Peyer's patch (tissue), 4 donors: ENCODE measurements at regions not wholly inside any gene's neighbourhood (a gene's known extent, or its start where the extent isn't known, plus 50 kb on each side); places are given as distances from the start of the nearest gene placed in this dataset.

ENCODE experiments used
- DNase-seq, 3 donors: peaks; one replicate each; pipeline ENCODE4 v3.0.0-alpha.2; 2017 to 2019
- H3K27ac ChIP-seq, 4 donors: fragments of 200-600 bp; sonication (generic); one replicate each; pipeline ENCODE4 v1.5.1; 2016 to 2019
- H3K27me3 ChIP-seq, 2 donors: fragments of 200-600 bp; sonication (generic); one replicate each; pipeline ENCODE4 v1.5.1; 2019
- H3K36me3 ChIP-seq, 3 donors: fragments of 200-600 bp; sonication (generic); one replicate each; pipeline ENCODE4 v1.5.1; 2016 to 2019
- H3K4me1 ChIP-seq, 4 donors: fragments of 200-600 bp; sonication (generic); one replicate each; pipeline ENCODE4 v1.5.1; 2016 to 2019
- H3K4me3 ChIP-seq, 4 donors: fragments of 200-600 bp; sonication (generic); 1 replicate in 3 of 4; 2 replicates in 1 of 4; pipeline ENCODE4 v1.5.1; 2016 to 2019; ENCODE audit warnings: mild to moderate bottlenecking in 1 of 4
- H3K9me3 ChIP-seq, 4 donors: fragments of 200-600 bp; sonication (generic); one replicate each; pipeline ENCODE4 v1.5.1; 2016 to 2019; ENCODE audit warnings: mild to moderate bottlenecking in 1 of 4
- CTCF ChIP-seq, 6 experiments: fragments of 450-650 bp in 4 of 6; fragments of 200-600 bp in 2 of 6; sonication (generic) in 1 of 6; IDR thresholded peaks; one replicate each; pipeline ENCODE4 v1.5.1; 2017 to 2019; ENCODE audit warnings: antibody characterized with exemption in 6 of 6, mild to moderate bottlenecking in 3 of 6, moderate library complexity in 1 of 6
- POLR2A ChIP-seq, 2 donors: fragments of 450-650 bp; IDR thresholded peaks; one replicate each; pipeline ENCODE4 v1.5.1; 2017; ENCODE audit warnings: antibody characterized with exemption in 2 of 2, mild to moderate bottlenecking in 2 of 2, moderate library complexity in 2 of 2

GRCh38 chr1:218591966-218592365 is 246.8 kb downstream of the TGFB2 start:
- DNase-seq, result no peak
- Histone ChIP-seq H3K36me3 (no peaks in the 10 kb centered on the region), H3K27ac (no peak overlapping the region), H3K4me1 (no peaks in the 10 kb centered on the region), H3K27me3 (no peaks in the 10 kb centered on the region), H3K9me3 (no peaks in the 10 kb centered on the region), H3K4me3 (no peak overlapping the region)
- no peak for TF ChIP-seq CTCF (IDR thresholded peaks at IDR 0.05)
- TF ChIP-seq POLR2A (IDR thresholded peaks at IDR 0.05), result no peak

GRCh38 chr1:218592688-218593087 is 247.6 kb downstream of the TGFB2 start:
- Histone ChIP-seq H3K36me3 (no peaks in the 10 kb centered on the region), H3K27ac (no peak overlapping the region), H3K27me3 (no peaks in the 10 kb centered on the region), H3K4me1 (no peaks in the 10 kb centered on the region), H3K4me3 (no peak overlapping the region), H3K9me3 (no peaks in the 10 kb centered on the region)
- no peak for DNase-seq
- TF ChIP-seq CTCF (IDR thresholded peaks at IDR 0.05) (no peak), POLR2A (IDR thresholded peaks at IDR 0.05) (no peak)

GRCh38 chr1:218600968-218601367 is 255.8 kb downstream of the TGFB2 start:
- no peaks in the 10 kb centered on the region for H3K4me1 ChIP-seq
- H3K9me3 ChIP-seq, result no peaks in the 10 kb centered on the region
- no peak overlapping the region for H3K27ac ChIP-seq
- H3K27me3 ChIP-seq, result no peaks in the 10 kb centered on the region
- H3K36me3 ChIP-seq, result no peaks in the 10 kb centered on the region
- DNase-seq, result no peak
- H3K4me3 ChIP-seq, result no peak overlapping the region
- TF ChIP-seq CTCF (IDR thresholded peaks at IDR 0.05) (no peak), POLR2A (IDR thresholded peaks at IDR 0.05) (no peak)

- no peaks in the 10 kb centered on the region for H3K27me3 ChIP-seq
- TF ChIP-seq POLR2A (IDR thresholded peaks at IDR 0.05), result no peak
- TF ChIP-seq CTCF (IDR thresholded peaks at IDR 0.05), result no peak
- DNase-seq, result no peak
- H3K4me1 ChIP-seq, result no peaks in the 10 kb centered on the region
- H3K36me3 ChIP-seq, result no peaks in the 10 kb centered on the region
- H3K9me3 ChIP-seq, result no peaks in the 10 kb centered on the region
- H3K4me3 ChIP-seq, result no peak overlapping the region
- H3K27ac ChIP-seq, result no peak overlapping the region
Measured at GRCh38 chr1:218604217-218604616, 259.1 kb downstream of the TGFB2 start.

GRCh38 chr1:218611916-218612585 is 266.9 kb downstream of the TGFB2 start:
- Histone ChIP-seq H3K27ac (no peak overlapping the region), H3K27me3 (no peaks in the 10 kb centered on the region), H3K9me3 (no peaks in the 10 kb centered on the region), H3K36me3 (no peaks in the 10 kb centered on the region), H3K4me3 (no peak overlapping the region), H3K4me1 (no peaks in the 10 kb centered on the region)
- no peak for DNase-seq
- TF ChIP-seq CTCF (IDR thresholded peaks at IDR 0.05) (no peak), POLR2A (IDR thresholded peaks at IDR 0.05) (no peak)

- no peaks in the 10 kb centered on the region for H3K4me1 ChIP-seq
- TF ChIP-seq POLR2A (IDR thresholded peaks at IDR 0.05) (no peak), CTCF (IDR thresholded peaks at IDR 0.05) (no peak)
- H3K27me3 ChIP-seq, result no peaks in the 10 kb centered on the region
- H3K27ac ChIP-seq, result no peak overlapping the region
- H3K9me3 ChIP-seq, result no peaks in the 10 kb centered on the region
- DNase-seq, result no peak
- H3K36me3 ChIP-seq, result no peaks in the 10 kb centered on the region
- H3K4me3 ChIP-seq, result no peak overlapping the region
Measured at GRCh38 chr1:218613105-218613504, 268.0 kb downstream of the TGFB2 start.
